Trophoblast cell (in vitro differentiated cells and primary cell): ENCODE measurements at regions not wholly inside any gene's neighbourhood (a gene's known extent, or its start where the extent isn't known, plus 50 kb on each side); places are given as distances from the start of the nearest gene placed in this dataset.

ENCODE experiments used
- DNase-seq, 2 donors: peaks; one replicate each; pipeline ENCODE4 v3.0.0-alpha.2; 2016
- H2AFZ ChIP-seq: 2 replicates; pipeline ENCODE4 v1.6.1; 2013; ENCODE audit warnings: low read length, moderate library complexity, mild to moderate bottlenecking; ENCODE audit not compliant: insufficient read depth, poor library complexity
- H2AK5ac ChIP-seq: 2 replicates; pipeline ENCODE4 v1.6.1; 2013; ENCODE audit warnings: mild to moderate bottlenecking, low read length
- H2BK120ac ChIP-seq: 2 replicates; pipeline ENCODE4 v1.6.1; 2013; ENCODE audit warnings: low read length, mild to moderate bottlenecking, moderate library complexity; ENCODE audit not compliant: insufficient read depth, poor library complexity
- H2BK12ac ChIP-seq: 2 replicates; pipeline ENCODE4 v1.6.1; 2013; ENCODE audit warnings: mild to moderate bottlenecking, low read length, moderate library complexity
- H2BK5ac ChIP-seq: 2 replicates; pipeline ENCODE4 v1.6.1; 2013; ENCODE audit warnings: low read length, low read depth, moderate library complexity, mild to moderate bottlenecking; ENCODE audit not compliant: poor library complexity
- H3K14ac ChIP-seq: 2 replicates; pipeline ENCODE4 v1.6.1; 2013; ENCODE audit warnings: mild to moderate bottlenecking, low read length
- H3K18ac ChIP-seq: 2 replicates; pipeline ENCODE4 v1.6.1; 2013; ENCODE audit warnings: mild to moderate bottlenecking, low read length
- H3K23ac ChIP-seq: 2 replicates; pipeline ENCODE4 v1.6.1; 2013; ENCODE audit warnings: low read length
- H3K27ac ChIP-seq: 2 replicates; pipeline ENCODE4 v1.5.1; 2013; ENCODE audit warnings: low read depth, mild to moderate bottlenecking, inconsistent platforms, low read length, moderate library complexity
- H3K27me3 ChIP-seq: 2 replicates; pipeline ENCODE4 v1.6.1; 2013; ENCODE audit warnings: inconsistent platforms, mild to moderate bottlenecking, low read length, moderate library complexity; ENCODE audit not compliant: insufficient read depth
- H3K36me3 ChIP-seq, 2 experiments: 1 replicate in 1 of 2; 2 replicates in 1 of 2; pipeline ENCODE4 v1.6.1; 2013; ENCODE audit warnings: low read length in 2 of 2, mild to moderate bottlenecking in 2 of 2, moderate library complexity in 1 of 2; ENCODE audit not compliant: insufficient read depth in 2 of 2, control insufficient read depth in 1 of 2
- H3K4ac ChIP-seq: 2 replicates; pipeline ENCODE4 v1.6.1; 2013; ENCODE audit warnings: low read depth, mild to moderate bottlenecking, low read length, moderate library complexity
- H3K4me1 ChIP-seq, 2 experiments: 1 replicate in 1 of 2; 2 replicates in 1 of 2; pipeline ENCODE4 v1.6.1; 2013; ENCODE audit warnings: low read length in 2 of 2, mild to moderate bottlenecking in 2 of 2, moderate library complexity in 1 of 2; ENCODE audit not compliant: insufficient read depth in 2 of 2, control insufficient read depth in 1 of 2
- H3K4me2 ChIP-seq: 2 replicates; pipeline ENCODE4 v1.6.1; 2013; ENCODE audit warnings: inconsistent platforms, mild to moderate bottlenecking, low read length, moderate library complexity
- H3K4me3 ChIP-seq: 2 replicates; pipeline ENCODE4 v1.5.1; 2013; ENCODE audit warnings: mild to moderate bottlenecking, low read depth, low read length, inconsistent platforms
- H3K79me1 ChIP-seq: one replicate; pipeline ENCODE4 v1.6.1; 2013; ENCODE audit warnings: low read length
- H3K79me2 ChIP-seq: 2 replicates; pipeline ENCODE4 v1.6.1; 2013; ENCODE audit warnings: low read length, mild to moderate bottlenecking; ENCODE audit not compliant: control insufficient read depth, insufficient read depth, poor library complexity
- H3K9ac ChIP-seq: 2 replicates; pipeline ENCODE4 v1.6.1; 2013; ENCODE audit warnings: mild to moderate bottlenecking, low read length
- H3K9me3 ChIP-seq: 2 replicates; pipeline ENCODE4 v1.6.1; 2013; ENCODE audit warnings: low read depth, mild to moderate bottlenecking, control low read depth, inconsistent platforms, low read length; ENCODE audit not compliant: insufficient read depth
- H4K12ac ChIP-seq: 2 replicates; pipeline ENCODE4 v1.6.1; 2013; ENCODE audit warnings: low read depth, mild to moderate bottlenecking, low read length, moderate library complexity
- H4K8ac ChIP-seq: 2 replicates; pipeline ENCODE4 v1.6.1; 2013; ENCODE audit warnings: low read depth, mild to moderate bottlenecking, low read length, moderate library complexity
- H4K91ac ChIP-seq: one replicate; pipeline ENCODE4 v1.6.1; 2013; ENCODE audit warnings: low read depth, mild to moderate bottlenecking, low read length, moderate library complexity
- WGBS: extraction: QIAGEN DNeasy Blood & Tissue Kit; methylation state at CpG from one replicate; pipeline ENCODE4 v1.1.7; 2013; ENCODE audit warnings: missing lambda C conversion rate; ENCODE audit not compliant: insufficient read length, insufficient coverage; ENCODE audit errors: extremely low coverage; 5-methylcytosine and 5-hydroxymethylcytosine counted together

DNA sequence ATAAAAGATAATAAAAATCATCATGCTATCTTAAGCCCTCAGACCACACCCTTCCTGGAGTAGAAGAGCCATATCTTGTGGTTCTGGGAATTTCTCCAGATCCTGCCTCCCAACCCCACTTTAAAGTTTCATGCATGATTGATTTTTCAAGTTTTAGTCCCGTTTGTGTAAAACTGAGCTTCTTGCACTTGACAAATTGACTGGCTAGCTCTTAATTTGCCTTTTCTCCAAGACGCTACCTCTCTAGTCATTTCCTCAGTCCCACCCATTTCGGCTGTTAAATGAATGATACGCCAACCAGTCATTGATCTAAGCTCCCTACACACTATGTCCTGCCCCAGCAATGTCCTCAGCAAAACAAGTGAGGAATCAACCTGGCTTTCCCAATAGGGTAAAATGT is 71.8 kb upstream of the TEAD1 start:
- Histone ChIP-seq H3K4me3 (no peak overlapping the region), H3K9me3 (no peaks in the 10 kb centered on the region), H3K27me3 (no peaks in the 10 kb centered on the region), H3K14ac (no peak overlapping the region), H2AK5ac (no peak overlapping the region), H3K27ac (no peak overlapping the region), H3K36me3 (no peaks in the 10 kb centered on the region), H2BK120ac (no peak overlapping the region), H3K4me1 (peaks cover 5 to 7% of the 10 kb centered on the region in 2 experiments), H2AFZ (no peak overlapping the region), H2BK5ac (no peak overlapping the region), H3K4ac (no peak overlapping the region), H3K79me2 (no peaks in the 10 kb centered on the region), H4K12ac (no peak overlapping the region), H3K79me1 (peaks cover 11% of the 10 kb centered on the region), H3K4me2 (no peak overlapping the region), H2BK12ac (peak overlapping the region; percentile 54), H3K9ac (no peak overlapping the region), H4K91ac (no peak overlapping the region), H3K18ac (no peak overlapping the region), H4K8ac (no peak overlapping the region), H3K23ac (no peak overlapping the region)
- no CpG with 5 or more reads among the region's 4 CpGs for WGBS
- no peak for DNase-seq

- Histone ChIP-seq H2AK5ac (peak overlapping the region; percentile 35), H3K9ac (no peak overlapping the region), H3K27me3 (no peaks in the 10 kb centered on the region), H3K9me3 (no peaks in the 10 kb centered on the region), H4K8ac (no peak overlapping the region), H3K18ac (no peak overlapping the region), H4K91ac (peak overlapping the region; percentile 41), H3K23ac (no peak overlapping the region), H3K4me1 (peaks cover 5 to 7% of the 10 kb centered on the region in 2 experiments), H3K4me3 (no peak overlapping the region), H3K79me2 (no peaks in the 10 kb centered on the region), H3K79me1 (peaks cover 11% of the 10 kb centered on the region), H2BK120ac (no peak overlapping the region), H4K12ac (no peak overlapping the region), H3K14ac (no peak overlapping the region), H2BK12ac (peak overlapping the region; percentile 30), H3K36me3 (no peaks in the 10 kb centered on the region), H3K4ac (no peak overlapping the region), H2AFZ (no peak overlapping the region), H3K4me2 (no peak overlapping the region), H3K27ac (no peak overlapping the region), H2BK5ac (no peak overlapping the region)
- WGBS, result no CpG with 5 or more reads among the region's 3 CpGs
- DNase-seq, result no peak
These were observed 70.8 kb upstream of the TEAD1 start for GRCh38 chr11:12603143-12604088.

GRCh38 chr11:12604557-12605153 is 69.6 kb upstream of the TEAD1 start:
- Histone ChIP-seq H4K8ac (no peak overlapping the region), H3K27me3 (no peaks in the 10 kb centered on the region), H3K79me1 (peaks cover 4% of the 10 kb centered on the region), H3K14ac (no peak overlapping the region), H3K18ac (no peak overlapping the region), H3K79me2 (no peaks in the 10 kb centered on the region), H2BK12ac (no peak overlapping the region), H3K9me3 (no peaks in the 10 kb centered on the region), H2BK5ac (no peak overlapping the region), H4K91ac (no peak overlapping the region), H3K4ac (no peak overlapping the region), H2AK5ac (no peak overlapping the region), H3K9ac (no peak overlapping the region), H3K27ac (no peak overlapping the region), H2AFZ (no peak overlapping the region), H3K23ac (no peak overlapping the region), H2BK120ac (no peak overlapping the region), H3K4me2 (no peak overlapping the region), H3K4me1 (peaks cover 3% of the 10 kb centered on the region in 2 experiments), H3K4me3 (no peak overlapping the region), H4K12ac (no peak overlapping the region), H3K36me3 (no peaks in the 10 kb centered on the region)
- no CpG with 5 or more reads among the region's 1 CpG for whole genome bisulfite sequencing
- no peak for DNase-seq

DNA sequence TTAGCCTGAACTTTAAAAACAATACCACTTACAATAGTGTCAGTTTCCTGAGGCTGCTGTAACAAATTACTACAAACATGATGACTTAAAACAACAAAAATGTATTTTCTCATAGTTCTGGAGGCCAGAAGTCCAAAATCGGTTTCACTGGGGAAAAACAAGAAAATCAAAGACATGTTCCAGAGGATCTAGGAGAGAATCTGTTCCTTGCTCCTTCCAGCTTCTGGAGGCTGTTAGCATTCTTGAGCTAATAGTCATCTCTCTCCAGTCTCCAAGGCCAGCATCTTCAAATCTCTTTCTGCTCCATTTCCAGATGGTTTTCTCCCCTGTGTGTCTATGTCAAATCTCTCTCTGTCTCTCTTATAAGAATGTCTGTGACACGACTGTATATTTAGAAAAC is 67.6 kb upstream of the TEAD1 start:
- Histone ChIP-seq H3K9ac (no peak overlapping the region), H3K36me3 (no peaks in the 10 kb centered on the region), H3K4ac (no peak overlapping the region), H4K12ac (no peak overlapping the region), H2BK5ac (no peak overlapping the region), H2AFZ (no peak overlapping the region), H3K23ac (no peak overlapping the region), H3K4me1 (no peaks in the 10 kb centered on the region), H3K4me3 (no peak overlapping the region), H3K27me3 (no peaks in the 10 kb centered on the region), H2BK12ac (no peak overlapping the region), H3K79me1 (peaks cover 6% of the 10 kb centered on the region), H3K79me2 (no peaks in the 10 kb centered on the region), H3K18ac (no peak overlapping the region), H3K14ac (no peak overlapping the region), H2BK120ac (no peak overlapping the region), H4K91ac (no peak overlapping the region), H3K9me3 (peaks cover 3% of the 10 kb centered on the region), H3K27ac (peak overlapping the region; percentile 71), H3K4me2 (no peak overlapping the region), H2AK5ac (no peak overlapping the region), H4K8ac (no peak overlapping the region)
- DNase-seq, result peak; percentile 19 to 79
- no CpG with 5 or more reads among the region's 2 CpGs for WGBS
